Skeletal muscle satellite cell (primary cell): ENCODE measurements at regions not wholly inside any gene's neighbourhood (a gene's known extent, or its start where the extent isn't known, plus 50 kb on each side); places are given as distances from the start of the nearest gene placed in this dataset.

Experiments used
- H3K27me3 ChIP-seq: 2 replicates; pipeline ENCODE4 v1.7.0; 2013; ENCODE audit warnings: low read length; ENCODE audit not compliant: control insufficient read depth, insufficient read depth
- H3K36me3 ChIP-seq: 2 replicates; pipeline ENCODE4 v1.7.0; 2013; ENCODE audit warnings: mild to moderate bottlenecking, control low read depth, low read length; ENCODE audit not compliant: insufficient read depth
- H3K4me1 ChIP-seq: 2 replicates; pipeline ENCODE4 v1.7.0; 2013; ENCODE audit warnings: low read length; ENCODE audit not compliant: control insufficient read depth, insufficient read depth
- H3K4me2 ChIP-seq: 2 replicates; pipeline ENCODE4 v1.7.0; 2013; ENCODE audit warnings: mild to moderate bottlenecking, low read length
- H3K4me3 ChIP-seq: 2 replicates; pipeline ENCODE4 v1.7.0; 2013; ENCODE audit warnings: low read length
- H3K9ac ChIP-seq: 2 replicates; pipeline ENCODE4 v1.7.0; 2013; ENCODE audit warnings: mild to moderate bottlenecking, low read depth, low read length, moderate library complexity
- H3K9me3 ChIP-seq: replicated peaks from 2 replicates; pipeline ENCODE4 v1.7.0; 2013; ENCODE audit warnings: mild to moderate bottlenecking, control low read depth, low read length

- no peaks in the 10 kb centered on the region for H3K9me3 ChIP-seq
- no peak overlapping the region for H3K4me2 ChIP-seq
- H3K36me3 ChIP-seq: no peaks in the 10 kb centered on the region
- H3K4me3 ChIP-seq: no peak overlapping the region
- no peaks in the 10 kb centered on the region for H3K27me3 ChIP-seq
- H3K4me1 ChIP-seq: peaks cover 40% of the 10 kb centered on the region
- H3K9ac ChIP-seq: no peak overlapping the region
Measured at GRCh38 chr7:142542942-142543341, 206.3 kb upstream of the PRSS1 start.

DNA sequence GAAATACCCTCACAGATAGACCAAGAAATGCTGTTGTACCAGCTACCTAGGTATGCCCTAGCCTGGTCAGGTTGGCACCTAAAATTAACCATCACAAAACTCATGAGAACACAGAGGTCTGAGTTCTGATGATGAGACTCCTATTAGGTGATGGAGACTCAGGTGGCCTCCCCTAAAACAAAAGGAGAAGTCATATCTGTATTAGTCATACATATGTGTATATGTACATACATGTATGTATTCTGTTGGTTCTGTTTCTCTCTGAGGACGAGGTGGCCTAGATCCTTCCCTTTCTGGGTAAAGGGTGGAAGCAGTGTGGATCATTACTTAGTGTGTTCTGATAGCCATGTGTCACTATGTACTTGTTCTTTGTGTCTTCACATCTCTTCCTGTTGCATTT is 207.2 kb upstream of the PRSS1 start:
- Histone ChIP-seq H3K27me3 (no peaks in the 10 kb centered on the region), H3K4me1 (peaks cover 45% of the 10 kb centered on the region), H3K4me3 (no peak overlapping the region), H3K36me3 (no peaks in the 10 kb centered on the region), H3K9ac (no peak overlapping the region), H3K9me3 (no peaks in the 10 kb centered on the region), H3K4me2 (no peak overlapping the region)

GRCh38 chr7:142540371-142540770 is 208.9 kb upstream of the PRSS1 start:
- Histone ChIP-seq H3K4me3 (peak overlapping the region; percentile 14), H3K9me3 (no peaks in the 10 kb centered on the region), H3K36me3 (no peaks in the 10 kb centered on the region), H3K27me3 (no peaks in the 10 kb centered on the region), H3K4me2 (peak overlapping the region; percentile 61), H3K4me1 (peaks cover 53% of the 10 kb centered on the region), H3K9ac (peak overlapping the region; percentile 23)

- Histone ChIP-seq H3K9ac (peak overlapping the region; percentile 23), H3K4me1 (peaks cover 56% of the 10 kb centered on the region)
Measured at GRCh38 chr7:142539901-142540300, 209.4 kb upstream of the PRSS1 start.

GRCh38 chr7:142537760-142538159 is 211.5 kb upstream of the PRSS1 start:
- no peaks in the 10 kb centered on the region for H3K27me3 ChIP-seq
- H3K4me2 ChIP-seq: no peak overlapping the region
- peaks cover 49% of the 10 kb centered on the region for H3K4me1 ChIP-seq
- H3K9ac ChIP-seq: no peak overlapping the region
- no peak overlapping the region for H3K4me3 ChIP-seq
- no peaks in the 10 kb centered on the region for H3K36me3 ChIP-seq
- no peaks in the 10 kb centered on the region for H3K9me3 ChIP-seq

More at GRCh38 chr7:142539901-142540300, 209.4 kb upstream of the PRSS1 start:
- Histone ChIP-seq H3K4me3 (peak overlapping the region; percentile 14), H3K27me3 (no peaks in the 10 kb centered on the region), H3K4me2 (peak overlapping the region; percentile 61), H3K9me3 (no peaks in the 10 kb centered on the region), H3K36me3 (no peaks in the 10 kb centered on the region)

- H3K4me3 ChIP-seq: no peak overlapping the region
- H3K36me3 ChIP-seq: no peaks in the 10 kb centered on the region
Measured at GRCh38 chr7:142535123-142535779, 214.0 kb upstream of the PRSS1 start.

GRCh38 chr7:142534726-142535122 is 214.5 kb upstream of the PRSS1 start:
- no peak overlapping the region for H3K4me2 ChIP-seq
- peaks cover 28% of the 10 kb centered on the region for H3K4me1 ChIP-seq
- no peaks in the 10 kb centered on the region for H3K27me3 ChIP-seq
- no peak overlapping the region for H3K9ac ChIP-seq
- H3K36me3 ChIP-seq: no peaks in the 10 kb centered on the region
- no peak overlapping the region for H3K4me3 ChIP-seq
- H3K9me3 ChIP-seq: no peaks in the 10 kb centered on the region

More at GRCh38 chr7:142535123-142535779, 214.0 kb upstream of the PRSS1 start:
- Histone ChIP-seq H3K4me2 (peak overlapping the region; percentile 64), H3K9ac (peak overlapping the region; percentile 44), H3K4me1 (peaks cover 32% of the 10 kb centered on the region), H3K9me3 (no peaks in the 10 kb centered on the region), H3K27me3 (no peaks in the 10 kb centered on the region)

GRCh38 chr7:142533920-142534319 is 215.4 kb upstream of the PRSS1 start:
- Histone ChIP-seq H3K9ac (no peak overlapping the region), H3K4me2 (no peak overlapping the region), H3K4me3 (no peak overlapping the region), H3K4me1 (peaks cover 20% of the 10 kb centered on the region), H3K9me3 (no peaks in the 10 kb centered on the region), H3K36me3 (no peaks in the 10 kb centered on the region), H3K27me3 (peaks cover 4% of the 10 kb centered on the region)

GRCh38 chr7:142529591-142529990 is 219.7 kb upstream of the PRSS1 start:
- peaks cover 17% of the 10 kb centered on the region for H3K27me3 ChIP-seq
- H3K9me3 ChIP-seq: no peaks in the 10 kb centered on the region
- H3K9ac ChIP-seq: no peak overlapping the region
- H3K36me3 ChIP-seq: no peaks in the 10 kb centered on the region
- H3K4me3 ChIP-seq: no peak overlapping the region
- no peak overlapping the region for H3K4me2 ChIP-seq
- H3K4me1 ChIP-seq: no peaks in the 10 kb centered on the region

DNA sequence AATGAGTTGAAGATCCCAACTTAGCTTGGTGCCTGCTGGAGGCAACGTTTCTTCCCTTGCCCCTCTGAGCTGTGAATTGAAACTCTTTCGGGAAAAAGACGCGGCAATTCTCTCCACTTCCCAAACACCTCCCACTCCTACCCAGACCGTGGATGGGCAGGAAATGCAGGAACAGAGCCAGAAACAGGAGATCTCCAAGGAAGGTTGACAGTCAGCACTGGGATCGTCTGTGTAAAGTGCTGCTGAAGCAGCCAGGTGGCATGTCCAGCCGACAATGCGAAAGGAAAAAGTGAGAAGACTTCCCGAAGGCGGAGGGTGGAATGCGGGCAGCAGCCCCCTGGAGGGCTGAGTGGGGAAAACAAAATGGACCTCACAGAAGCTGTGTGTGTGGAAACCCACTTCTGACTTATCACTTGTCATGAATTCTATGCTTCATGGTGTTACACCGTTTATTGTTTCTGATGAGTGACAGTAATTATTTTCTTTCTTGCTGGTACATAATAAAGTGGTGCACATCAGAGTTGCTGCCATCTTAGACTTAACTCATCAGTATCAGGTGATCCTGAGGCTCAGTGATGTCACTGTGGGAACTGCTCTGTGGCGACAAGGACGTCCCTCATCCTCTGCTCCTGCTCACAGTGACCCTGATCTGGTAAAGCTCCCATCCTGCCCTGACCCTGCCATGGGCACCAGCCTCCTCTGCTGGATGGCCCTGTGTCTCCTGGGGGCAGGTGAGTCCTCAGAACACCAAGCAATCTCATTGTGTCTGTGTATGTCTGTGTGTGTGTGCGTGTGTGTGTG is 220.5 kb upstream of the PRSS1 start:
- Histone ChIP-seq H3K36me3 (no peaks in the 10 kb centered on the region), H3K4me1 (no peaks in the 10 kb centered on the region), H3K4me3 (no peak overlapping the region), H3K27me3 (peaks cover 17% of the 10 kb centered on the region), H3K9ac (no peak overlapping the region), H3K4me2 (peak overlapping the region; percentile 45), H3K9me3 (no peaks in the 10 kb centered on the region)

- Histone ChIP-seq H3K27me3 (peaks cover 34% of the 10 kb centered on the region), H3K9me3 (no peaks in the 10 kb centered on the region), H3K4me3 (no peak overlapping the region), H3K4me1 (no peaks in the 10 kb centered on the region), H3K4me2 (no peak overlapping the region), H3K36me3 (no peaks in the 10 kb centered on the region), H3K9ac (no peak overlapping the region)
Measured at GRCh38 chr7:142523821-142524460, 225.3 kb upstream of the PRSS1 start.
